MM.1S (cell line): ENCODE measurements at regions not wholly inside any gene's neighbourhood (a gene's known extent, or its start where the extent isn't known, plus 50 kb on each side); places are given as distances from the start of the nearest gene placed in this dataset.

Experiments used
- CTCF ChIP-seq: fragments of 300-600 bp; sonication (generic); IDR thresholded peaks from 2 replicates; pipeline ENCODE4 v1.5.1; 2016; ENCODE audit warnings: antibody characterized with exemption, low read length, mixed read lengths
- EZH2 ChIP-seq: fragments of 300-600 bp; sonication (generic); optimal IDR thresholded peaks from 2 replicates; pipeline ENCODE3; 2017; ENCODE audit warnings: low read depth, mild to moderate bottlenecking, antibody characterized with exemption, low read length, mixed read lengths
- EZH2phosphoT487 ChIP-seq: fragments of 300-600 bp; sonication (generic); IDR thresholded peaks from 2 replicates; pipeline ENCODE4 v1.6.1; 2018; ENCODE audit warnings: antibody characterized with exemption, low read length

GRCh38 chr2:163459986-163460385, 275.8 kb downstream of the FIGN start:
- TF ChIP-seq EZH2, result no peak
- no peak for TF ChIP-seq EZH2phosphoT487
- TF ChIP-seq CTCF, result no peak
